ENCODE measurements at regions not wholly inside any gene's neighbourhood (a gene's known extent, or its start where the extent isn't known, plus 50 kb on each side); places are given as distances from the start of the nearest gene placed in this dataset.
A peak's percentile ranks its signal among the peaks of the same experiment; 100 is the strongest.
"Not testable (repeated sequence)": the region's sequence is repeated elsewhere in the genome, so short reads cannot be mapped to it uniquely, and the experiment has no call there.

- DNase-seq, result not testable (repeated sequence)
Observed at GRCh38 chrY:11177033-11177432, 1524.0 kb upstream of the USP9Y start.

- peak in 1 of 2 donors; percentile 4 for DNase-seq
Observed at GRCh38 chrY:11201133-11201532, 1499.9 kb upstream of the USP9Y start.

- peak in 1 of 2 donors; percentile 10 for DNase-seq
Observed at GRCh38 chrY:11214851-11215250, 1486.2 kb upstream of the USP9Y start.
